Left ventricle myocardium inferior (tissue), 1 donor: ENCODE measurements at regions not wholly inside any gene's neighbourhood (a gene's known extent, or its start where the extent isn't known, plus 50 kb on each side); places are given as distances from the start of the nearest gene placed in this dataset.

Experiments
- DNase-seq: peaks from one replicate; pipeline ENCODE4 v3.0.0-alpha.2; 2020
- H3K27ac ChIP-seq: fragments of 200-600 bp; replicated peaks from 2 replicates; pipeline ENCODE4 v1.8.0; 2021
- H3K27me3 ChIP-seq: fragments of 200-600 bp; 2 replicates; pipeline ENCODE4 v1.8.0; 2021; ENCODE audit warnings: low read depth
- H3K36me3 ChIP-seq: fragments of 200-600 bp; 2 replicates; pipeline ENCODE4 v1.8.0; 2021
- H3K4me1 ChIP-seq: fragments of 200-600 bp; 2 replicates; pipeline ENCODE4 v1.8.0; 2021
- H3K4me3 ChIP-seq: fragments of 200-600 bp; 2 replicates; pipeline ENCODE4 v1.8.0; 2021; ENCODE audit warnings: mild to moderate bottlenecking, moderate library complexity
- H3K9me3 ChIP-seq: fragments of 200-600 bp; replicated peaks from 2 replicates; pipeline ENCODE4 v1.8.0; 2021
- intact Hi-C: fragments of 100-400 bp; cut with micrococcal nuclease; formaldehyde crosslinking; loops from one replicate; pipeline ENCODE4 v1.11.0; 2022
- TF ChIP-seq, protein P1 (sequence below): fragments of 200-600 bp; IDR thresholded peaks from 2 replicates; pipeline ENCODE4 v1.8.0; 2021; ENCODE audit warnings: antibody characterized with exemption, mild to moderate bottlenecking, borderline replicate concordance
- donor health status: DM: no; HTN: yes; CAD: no; lungs with severe emphysema.

DNA sequence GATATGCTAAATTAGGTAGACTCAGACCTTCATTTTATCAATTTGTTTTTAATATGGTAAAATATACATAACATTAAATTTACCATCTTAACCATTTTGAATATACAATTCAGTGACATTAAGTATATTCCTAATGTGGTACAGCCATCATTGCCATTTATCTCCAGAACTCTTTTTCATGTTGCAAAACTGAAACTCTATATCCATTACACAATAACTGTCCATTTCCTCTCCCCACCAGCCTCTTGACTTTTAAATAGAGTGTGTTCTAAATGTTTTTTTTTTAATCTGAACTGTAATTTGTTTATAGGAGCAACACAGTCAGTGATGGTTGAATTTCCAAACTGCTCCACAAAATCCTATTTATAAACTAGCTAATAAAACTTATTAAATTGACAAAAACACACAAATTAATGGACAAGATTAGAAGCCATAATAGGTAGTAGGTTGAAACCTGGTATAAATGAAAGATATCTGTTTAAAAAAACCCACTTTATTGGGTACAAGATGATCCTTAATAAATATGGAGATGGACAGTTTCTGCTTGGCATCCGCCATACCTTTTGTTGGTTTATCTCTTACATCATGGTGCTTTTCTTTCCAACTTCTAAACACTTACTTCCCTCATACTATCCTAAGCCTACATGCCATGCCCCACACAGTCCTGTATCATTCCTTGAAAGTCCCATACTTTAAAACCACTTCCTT, 142.4 kb downstream of the ZPLD1 start:
- intact Hi-C loops, result no loop called here
- Histone ChIP-seq H3K4me1 (no peaks in the 10 kb centered on the region), H3K36me3 (no peaks in the 10 kb centered on the region), H3K4me3 (no peak overlapping the region), H3K9me3 (no peaks in the 10 kb centered on the region), H3K27me3 (no peaks in the 10 kb centered on the region), H3K27ac (no peak overlapping the region)
- TF ChIP-seq, protein P1, sequence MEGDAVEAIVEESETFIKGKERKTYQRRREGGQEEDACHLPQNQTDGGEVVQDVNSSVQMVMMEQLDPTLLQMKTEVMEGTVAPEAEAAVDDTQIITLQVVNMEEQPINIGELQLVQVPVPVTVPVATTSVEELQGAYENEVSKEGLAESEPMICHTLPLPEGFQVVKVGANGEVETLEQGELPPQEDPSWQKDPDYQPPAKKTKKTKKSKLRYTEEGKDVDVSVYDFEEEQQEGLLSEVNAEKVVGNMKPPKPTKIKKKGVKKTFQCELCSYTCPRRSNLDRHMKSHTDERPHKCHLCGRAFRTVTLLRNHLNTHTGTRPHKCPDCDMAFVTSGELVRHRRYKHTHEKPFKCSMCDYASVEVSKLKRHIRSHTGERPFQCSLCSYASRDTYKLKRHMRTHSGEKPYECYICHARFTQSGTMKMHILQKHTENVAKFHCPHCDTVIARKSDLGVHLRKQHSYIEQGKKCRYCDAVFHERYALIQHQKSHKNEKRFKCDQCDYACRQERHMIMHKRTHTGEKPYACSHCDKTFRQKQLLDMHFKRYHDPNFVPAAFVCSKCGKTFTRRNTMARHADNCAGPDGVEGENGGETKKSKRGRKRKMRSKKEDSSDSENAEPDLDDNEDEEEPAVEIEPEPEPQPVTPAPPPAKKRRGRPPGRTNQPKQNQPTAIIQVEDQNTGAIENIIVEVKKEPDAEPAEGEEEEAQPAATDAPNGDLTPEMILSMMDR, result no peak
- no peak for DNase-seq

DNA sequence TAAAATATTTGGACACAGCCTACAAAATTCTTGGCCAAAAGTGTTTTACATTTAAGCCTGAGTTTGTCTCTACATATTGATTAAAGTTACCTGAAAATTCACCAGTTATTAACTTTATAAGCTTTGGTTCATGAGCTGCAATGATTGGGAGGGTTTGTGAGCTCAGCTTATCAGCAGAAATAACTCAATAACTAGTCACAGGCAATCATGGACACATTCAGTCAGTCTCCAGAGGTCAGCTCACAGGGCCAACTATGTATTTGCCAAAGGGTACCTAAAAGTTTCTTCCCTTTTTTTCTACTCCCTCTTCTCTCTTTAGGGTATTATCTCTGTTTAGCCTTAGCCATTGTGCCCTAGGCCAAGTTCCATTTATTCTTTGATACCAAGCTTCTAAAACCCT, 145.9 kb downstream of the ZPLD1 start:
- Histone ChIP-seq H3K27me3 (no peaks in the 10 kb centered on the region), H3K4me1 (no peaks in the 10 kb centered on the region), H3K36me3 (no peaks in the 10 kb centered on the region), H3K27ac (no peak overlapping the region), H3K4me3 (no peak overlapping the region), H3K9me3 (no peaks in the 10 kb centered on the region)
- no peak for DNase-seq
- TF ChIP-seq, protein P1, result no peak
- intact Hi-C loops, result no loop called here

DNA sequence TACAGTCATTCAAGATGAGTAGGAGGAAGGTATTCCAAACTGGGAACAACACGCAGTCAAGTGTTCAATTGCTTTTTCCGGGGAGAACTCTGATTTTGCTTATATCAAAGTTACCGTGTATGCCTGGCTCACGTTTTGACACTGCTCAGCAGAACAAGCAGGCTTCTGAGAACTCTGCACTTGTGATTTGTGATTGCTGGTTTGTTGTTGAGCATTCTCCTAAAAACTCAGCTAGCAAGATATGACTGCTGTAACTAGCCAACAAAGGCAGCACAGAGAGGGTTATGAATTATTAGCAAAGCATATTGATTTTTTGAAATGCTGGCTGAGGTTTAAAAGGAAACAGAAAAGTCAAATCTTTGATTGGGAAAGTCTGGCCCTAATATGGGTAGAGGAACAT, 151.7 kb downstream of the ZPLD1 start:
- Histone ChIP-seq H3K4me3 (no peak overlapping the region), H3K36me3 (no peaks in the 10 kb centered on the region), H3K9me3 (peaks cover 8% of the 10 kb centered on the region), H3K27ac (no peak overlapping the region), H3K4me1 (no peaks in the 10 kb centered on the region), H3K27me3 (no peaks in the 10 kb centered on the region)
- no peak for DNase-seq
- intact Hi-C loops, result no loop called here
- TF ChIP-seq, protein P1, result no peak

DNA sequence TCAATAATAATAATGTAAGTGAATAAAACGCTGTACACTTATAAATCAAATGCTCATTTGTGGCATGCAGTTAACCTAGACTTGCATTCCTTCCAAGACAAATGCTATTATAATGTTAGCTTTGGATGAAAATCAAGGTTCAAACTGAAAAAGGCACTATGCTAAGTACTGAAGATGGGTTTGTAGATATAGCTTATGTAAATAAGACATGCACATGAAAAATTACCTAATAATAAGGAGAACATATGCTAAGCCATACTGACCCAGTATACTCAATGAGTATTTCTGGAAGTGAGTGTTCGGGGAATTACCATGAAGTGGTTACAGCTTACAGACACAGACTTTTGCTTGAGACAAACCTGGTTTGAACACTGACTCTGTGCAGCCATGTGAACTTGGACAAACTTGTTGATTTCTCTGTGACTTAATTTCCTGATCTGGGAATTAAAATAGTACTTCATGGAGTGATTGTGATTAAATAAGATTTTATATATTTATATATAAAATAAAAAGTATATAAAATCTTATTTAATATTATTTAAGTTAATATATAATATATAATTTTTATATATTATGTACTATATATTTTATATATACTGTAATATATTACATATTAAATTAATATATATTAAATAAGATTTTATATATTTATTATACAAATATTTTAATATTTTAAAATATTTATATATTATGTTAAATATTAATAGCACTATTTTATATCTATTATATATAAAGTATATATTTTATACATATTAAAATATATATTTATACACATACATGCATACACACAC, 159.2 kb downstream of the ZPLD1 start:
- no peak for DNase-seq
- TF ChIP-seq, protein P1, result no peak

DNA sequence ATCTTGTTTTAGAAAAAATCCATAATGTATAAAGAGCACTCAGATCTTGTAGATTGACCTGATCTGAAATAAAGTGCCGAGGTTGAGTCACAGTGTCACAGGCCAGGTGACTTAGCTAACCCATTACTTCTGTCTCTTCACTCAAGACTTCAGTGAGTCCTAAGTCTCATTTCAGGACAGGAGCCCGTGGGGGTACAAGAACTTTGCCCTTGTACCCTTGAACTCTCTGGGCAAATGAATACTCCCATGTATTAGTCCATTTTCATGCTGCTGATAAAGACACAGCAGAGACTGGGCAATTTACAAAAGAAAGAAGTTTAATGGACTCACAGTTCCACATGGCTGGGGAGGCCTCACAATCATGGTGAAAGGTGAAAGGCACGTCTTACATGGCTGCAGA, 160.2 kb downstream of the ZPLD1 start:
- TF ChIP-seq, protein P1, result no peak
- Histone ChIP-seq H3K27me3 (no peaks in the 10 kb centered on the region), H3K4me1 (no peaks in the 10 kb centered on the region), H3K4me3 (no peak overlapping the region), H3K36me3 (no peaks in the 10 kb centered on the region), H3K27ac (no peak overlapping the region), H3K9me3 (peaks cover 16% of the 10 kb centered on the region)
- no peak for DNase-seq
- intact Hi-C loops, result no loop called here

More for the DNA sequence above, 159.2 kb downstream of the ZPLD1 start:
- Histone ChIP-seq H3K27ac (no peak overlapping the region), H3K27me3 (no peaks in the 10 kb centered on the region), H3K4me3 (no peak overlapping the region), H3K9me3 (peaks cover 16% of the 10 kb centered on the region), H3K36me3 (no peaks in the 10 kb centered on the region), H3K4me1 (no peaks in the 10 kb centered on the region)
- intact Hi-C loops, result no loop called here
